IMR-90 (cell line): ENCODE measurements at regions not wholly inside any gene's neighbourhood (a gene's known extent, or its start where the extent isn't known, plus 50 kb on each side); places are given as distances from the start of the nearest gene placed in this dataset.

Source experiments
- ATAC-seq: fragments of 200-7000 bp; cut with Tn5 transposase; 2 replicates; pipeline ENCODE4 v1.9.1; 2020; ENCODE audit warnings: low read depth, mild to moderate bottlenecking, moderate library complexity
- BruUV-seq: library from RNA; stranded (reverse); fragments of 400-500 nt; replicated peaks from 2 replicates; lab custom pipeline; 2021; lab: Mats Ljungman, UMichigan
- CTCF ChIA-PET: fragments of 300-600 bp; formaldehyde crosslinking; extraction: SDS; loops from one replicate; lab custom pipeline; 2021; ENCODE audit warnings: antibody characterized with exemption; lab: Yijun Ruan, JAX
- POLR2A ChIA-PET: fragments of 300-600 bp; sonication (Branson Sonifier 250); formaldehyde crosslinking; loops from one replicate; lab custom pipeline; 2022; ENCODE audit warnings: antibody characterized with exemption; ENCODE audit not compliant: unreplicated experiment; lab: Charles Lee
- DNase-seq: peaks from one replicate; pipeline ENCODE4 v3.0.0; 2013
- H2AFZ ChIP-seq: replicated peaks from 2 replicates; pipeline ENCODE3; 2013; ENCODE audit warnings: low read length, mild to moderate bottlenecking; ENCODE audit not compliant: poor library complexity
- H2AK5ac ChIP-seq: 2 replicates; pipeline ENCODE4 v1.6.1; 2013; ENCODE audit warnings: low read depth, low read length, inconsistent platforms
- H2AK9ac ChIP-seq: replicated peaks from 2 replicates; pipeline ENCODE3; 2013; ENCODE audit warnings: mild to moderate bottlenecking, low read depth, low read length, moderate library complexity; ENCODE audit not compliant: poor library complexity
- H2BK120ac ChIP-seq: 2 replicates; pipeline ENCODE4 v1.6.1; 2013; ENCODE audit warnings: low read depth, low read length, inconsistent platforms
- H2BK15ac ChIP-seq: 3 replicates; pipeline ENCODE4 v1.6.1; 2013; ENCODE audit warnings: low read depth, low read length, inconsistent platforms
- H2BK20ac ChIP-seq: 2 replicates; pipeline ENCODE4 v1.6.1; 2013; ENCODE audit warnings: low read depth, mild to moderate bottlenecking, inconsistent platforms, low read length, moderate library complexity
- H2BK5ac ChIP-seq: 2 replicates; pipeline ENCODE4 v1.6.1; 2013; ENCODE audit warnings: mild to moderate bottlenecking, low read depth, low read length, inconsistent platforms; ENCODE audit not compliant: poor library complexity, severe bottlenecking
- H3K14ac ChIP-seq: replicated peaks from 2 replicates; pipeline ENCODE4 v1.6.1; 2013; ENCODE audit warnings: low read depth, low read length, inconsistent platforms
- H3K18ac ChIP-seq: 2 replicates; pipeline ENCODE4 v1.6.1; 2013; ENCODE audit warnings: low read depth, low read length, control low read depth
- H3K23ac ChIP-seq: 2 replicates; pipeline ENCODE4 v1.6.1; 2013; ENCODE audit warnings: low read depth, low read length, inconsistent platforms
- H3K27ac ChIP-seq: 2 replicates; pipeline ENCODE4 v1.5.1; 2013; ENCODE audit warnings: mild to moderate bottlenecking, control low read depth, low read length; ENCODE audit not compliant: insufficient read depth
- H3K27me3 ChIP-seq: 2 replicates; pipeline ENCODE4 v1.6.1; 2013; ENCODE audit warnings: low read length; ENCODE audit not compliant: control insufficient read depth, insufficient read depth
- H3K36me3 ChIP-seq: 2 replicates; pipeline ENCODE4 v1.6.1; 2013; ENCODE audit warnings: low read length, mixed read lengths; ENCODE audit not compliant: control insufficient read depth, insufficient read depth
- H3K4ac ChIP-seq: 2 replicates; pipeline ENCODE4 v1.6.1; 2013; ENCODE audit warnings: low read depth, low read length, inconsistent platforms
- H3K4me1 ChIP-seq: 2 replicates; pipeline ENCODE4 v1.6.1; 2013; ENCODE audit warnings: low read length, mixed read lengths; ENCODE audit not compliant: control insufficient read depth, insufficient read depth
- H3K4me2 ChIP-seq: 2 replicates; pipeline ENCODE4 v1.6.1; 2013; ENCODE audit warnings: low read depth, mild to moderate bottlenecking, control low read depth, low read length, moderate library complexity
- H3K4me3 ChIP-seq: 2 replicates; pipeline ENCODE4 v1.5.1; 2013; ENCODE audit warnings: low read depth, mild to moderate bottlenecking, control low read depth, low read length, moderate library complexity; ENCODE audit not compliant: insufficient read depth
- H3K56ac ChIP-seq: 2 replicates; pipeline ENCODE4 v1.6.1; 2013; ENCODE audit warnings: low read length, inconsistent platforms; ENCODE audit not compliant: insufficient read depth; ENCODE audit errors: extremely low read depth
- H3K79me1 ChIP-seq, 2 experiments: 2 replicates each; pipeline ENCODE4 v1.6.1; 2013; ENCODE audit warnings: low read length in 2 of 2, inconsistent platforms in 1 of 2, low read depth in 1 of 2
- H3K9ac ChIP-seq: 2 replicates; pipeline ENCODE4 v1.6.1; 2013; ENCODE audit warnings: low read depth, low read length, control low read depth
- H3K9me1 ChIP-seq: 2 replicates; pipeline ENCODE4 v1.6.1; 2013; ENCODE audit warnings: low read length, inconsistent platforms; ENCODE audit not compliant: insufficient read depth
- H3K9me3 ChIP-seq: 2 replicates; pipeline ENCODE4 v1.6.1; 2013; ENCODE audit warnings: low read length; ENCODE audit not compliant: control insufficient read depth, insufficient read depth
- H4K20me1 ChIP-seq: 2 replicates; pipeline ENCODE4 v1.6.1; 2013; ENCODE audit warnings: low read length, inconsistent platforms; ENCODE audit not compliant: insufficient read depth
- H4K5ac ChIP-seq: 2 replicates; pipeline ENCODE4 v1.6.1; 2013; ENCODE audit warnings: mild to moderate bottlenecking, low read depth, low read length, control low read depth
- H4K8ac ChIP-seq, 2 experiments: 2 replicates each; pipeline ENCODE4 v1.6.1; 2013; ENCODE audit warnings: low read depth in 2 of 2, low read length in 2 of 2, control low read depth in 1 of 2, inconsistent platforms in 1 of 2
- H4K91ac ChIP-seq: 2 replicates; pipeline ENCODE4 v1.6.1; 2013; ENCODE audit warnings: low read depth, low read length, inconsistent platforms; ENCODE audit not compliant: insufficient read depth
- BHLHE40 ChIP-seq: fragments of 150-350 bp; IDR thresholded peaks from 2 replicates; pipeline ENCODE4 v1.6.1; 2016; ENCODE audit warnings: mild to moderate bottlenecking, low read depth, low read length
- MAFK ChIP-seq: IDR thresholded peaks from 2 replicates; pipeline ENCODE4 v1.6.1; 2012; ENCODE audit warnings: low read depth, low read length, improper control_type of control experiment
- MAZ ChIP-seq: IDR thresholded peaks from 2 replicates; pipeline ENCODE4 v1.6.1; 2012; ENCODE audit warnings: low read depth, mild to moderate bottlenecking, low read length, improper control_type of control experiment, moderate library complexity, borderline replicate concordance
- MXI1 ChIP-seq: IDR thresholded peaks from 2 replicates; pipeline ENCODE4 v1.6.1; 2012; ENCODE audit warnings: low read depth, mild to moderate bottlenecking, low read length, moderate library complexity, borderline replicate concordance
- RFX5 ChIP-seq: IDR thresholded peaks from 2 replicates; pipeline ENCODE4 v1.8.0; 2012; ENCODE audit warnings: low read depth, mild to moderate bottlenecking, low read length, moderate library complexity
- USF2 ChIP-seq: fragments of 150-350 bp; IDR thresholded peaks from 2 replicates; pipeline ENCODE4 v1.6.1; 2017; ENCODE audit warnings: mild to moderate bottlenecking, antibody characterized with exemption, low read length, low read depth
- WGBS, 2 experiments: methylation state at CpG; one replicate each; pipeline versions ENCODE4 v1.1.5 to v1.1.7; 2013; ENCODE audit warnings: missing lambda C conversion rate in 2 of 2; ENCODE audit not compliant: insufficient read length in 1 of 2; ENCODE audit errors: extremely low coverage in 2 of 2; 5-methylcytosine and 5-hydroxymethylcytosine counted together
- dilution Hi-C: fragments of 300-500 bp; cut with HindIII; formaldehyde crosslinking; loops from one replicate; pipeline ENCODE4 v1.14.3; 2018; ENCODE audit warnings: low sequenced_read_pairs; ENCODE audit not compliant: unreplicated experiment
- in situ Hi-C: fragments of 300-500 bp; cut with MboI; formaldehyde crosslinking; loops from 3 replicates; pipeline ENCODE4 v1.14.3; 2019; ENCODE audit warnings: low sequenced_read_pairs, inconsistent platforms, mixed read lengths
- intact Hi-C: fragments of 100-400 bp; cut with micrococcal nuclease; formaldehyde crosslinking; loops from 2 replicates; pipeline ENCODE4 v1.10.0; 2022

- dilution Hi-C loops, result no loop called here
These were observed 99.8 kb upstream of the HGF start for GRCh38 chr7:81869670-81870069.

More at GRCh38 chr7:81869670-81870069, 99.8 kb upstream of the HGF start:
- H3K4me2 ChIP-seq, result no peak overlapping the region
- no peak overlapping the region for H3K9ac ChIP-seq
- H2AFZ ChIP-seq, result no peak overlapping the region
- no peak overlapping the region for H3K14ac ChIP-seq
- no peak for TF ChIP-seq MXI1
- TF ChIP-seq RFX5, result no peak
- TF ChIP-seq MAFK, result no peak
- no peak for TF ChIP-seq USF2
- no peak for TF ChIP-seq BHLHE40
- no peak for TF ChIP-seq MAZ
- no CpG with 5 or more reads among the region's 2 CpGs for WGBS, 2 experiments
- H4K5ac ChIP-seq, result no peak overlapping the region
- no peaks in the 10 kb centered on the region for H4K20me1 ChIP-seq
- no peaks in the 10 kb centered on the region for H3K4me1 ChIP-seq
- H2BK5ac ChIP-seq, result no peak overlapping the region
- no peaks in the 10 kb centered on the region for H3K36me3 ChIP-seq
- H4K91ac ChIP-seq, result no peak overlapping the region
- H3K23ac ChIP-seq, result no peak overlapping the region
- ATAC-seq (no peak), DNase-seq (no peak)
- H3K27me3 ChIP-seq, result no peaks in the 10 kb centered on the region
- no peak overlapping the region for H3K4me3 ChIP-seq
- ChIA-PET CTCF (no interaction called here), POLR2A (no interaction called here)
- intact Hi-C loops, result no loop called here
- H4K8ac ChIP-seq, result no peak overlapping the region
- H3K56ac ChIP-seq, result no peak overlapping the region
- no peaks in the 10 kb centered on the region for H3K9me1 ChIP-seq
- no peak overlapping the region for H3K27ac ChIP-seq
- H3K9me3 ChIP-seq, result no peaks in the 10 kb centered on the region
- H2AK9ac ChIP-seq, result no peak overlapping the region
- no peak overlapping the region for H2AK5ac ChIP-seq
- no peak overlapping the region for H2BK120ac ChIP-seq
- H2BK15ac ChIP-seq, result no peak overlapping the region
- BruUV-seq, result no TSS peak
- no peak overlapping the region for H3K4ac ChIP-seq
- H3K18ac ChIP-seq, result no peak overlapping the region
- in situ Hi-C loops, result no loop called here
- no peaks in the 10 kb centered on the region for H3K79me1 ChIP-seq
- H2BK20ac ChIP-seq, result no peak overlapping the region
